Stimulated activated CD8-positive, alpha-beta memory T cell treated with anti-CD3 and anti-CD28 coated beads, Interleukin-2, amount 100 ng/mL, for 48 hours (primary cell): ENCODE measurements at regions not wholly inside any gene's neighbourhood (a gene's known extent, or its start where the extent isn't known, plus 50 kb on each side); places are given as distances from the start of the nearest gene placed in this dataset.

ENCODE experiments used
- DNase-seq, 2 donors: peaks; one replicate each; pipeline ENCODE4 v3.0.0-alpha.2; 2020; ENCODE audit warnings: low read depth in 2 of 2

DNA sequence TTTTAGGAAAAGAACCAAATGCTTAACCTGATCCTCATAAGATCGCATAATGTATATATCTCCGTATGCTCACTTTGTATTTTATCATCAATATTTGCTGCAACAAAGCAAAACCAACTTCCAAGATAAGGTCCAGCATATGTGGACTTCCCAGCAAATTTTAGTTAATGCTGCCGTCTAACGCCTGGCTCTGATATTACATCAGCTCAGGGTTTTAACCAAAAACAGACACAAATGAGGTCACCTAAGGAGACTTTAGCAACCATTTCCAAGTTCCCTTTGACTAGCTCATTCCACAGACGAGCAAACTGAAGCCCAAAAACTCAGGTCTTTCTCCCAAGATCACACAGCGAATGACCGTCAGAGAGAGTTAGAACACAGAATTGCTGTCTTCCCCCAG is 59.4 kb upstream of the UCN3 start:
- no peak for DNase-seq

DNA sequence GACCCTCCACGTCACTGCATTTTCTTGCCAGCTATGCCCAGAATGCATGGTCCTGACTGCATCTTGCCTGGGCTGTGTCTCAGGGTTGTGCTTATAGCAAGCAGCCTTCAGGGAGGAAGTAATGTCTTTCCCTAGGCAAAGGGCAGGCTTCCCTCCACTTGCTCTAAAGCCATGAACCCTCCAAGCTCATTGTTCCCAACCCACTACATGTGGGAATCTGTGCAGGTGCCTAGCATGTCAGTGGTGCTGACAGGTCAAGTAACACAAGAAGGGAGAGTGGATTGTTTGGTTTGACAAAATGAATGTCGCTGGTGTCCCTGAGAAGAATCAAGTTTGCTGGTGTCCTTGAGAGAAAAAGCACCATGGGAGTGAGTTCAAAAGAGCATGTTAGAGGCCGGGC is 53.9 kb upstream of the UCN3 start:
- no peak for DNase-seq

DNA sequence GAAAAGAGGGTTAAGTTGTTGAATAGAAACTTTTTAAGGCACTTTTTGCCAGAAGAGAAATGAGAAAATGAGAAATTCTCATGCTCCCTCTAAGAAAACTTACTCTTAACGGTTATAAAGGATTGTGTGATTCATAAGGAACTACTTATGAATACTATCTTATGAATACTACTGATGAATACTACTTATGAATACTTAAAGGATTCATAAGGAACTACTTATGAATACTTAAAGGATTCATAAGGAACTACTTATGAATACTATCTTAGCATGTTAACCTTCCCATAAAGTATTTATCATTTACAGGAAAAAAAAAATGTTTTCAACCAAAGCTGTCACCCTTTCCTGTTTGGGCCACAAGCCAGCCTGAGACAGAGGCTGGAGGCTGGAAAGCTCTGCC is 53.1 kb upstream of the UCN3 start:
- DNase-seq, result no peak

DNA sequence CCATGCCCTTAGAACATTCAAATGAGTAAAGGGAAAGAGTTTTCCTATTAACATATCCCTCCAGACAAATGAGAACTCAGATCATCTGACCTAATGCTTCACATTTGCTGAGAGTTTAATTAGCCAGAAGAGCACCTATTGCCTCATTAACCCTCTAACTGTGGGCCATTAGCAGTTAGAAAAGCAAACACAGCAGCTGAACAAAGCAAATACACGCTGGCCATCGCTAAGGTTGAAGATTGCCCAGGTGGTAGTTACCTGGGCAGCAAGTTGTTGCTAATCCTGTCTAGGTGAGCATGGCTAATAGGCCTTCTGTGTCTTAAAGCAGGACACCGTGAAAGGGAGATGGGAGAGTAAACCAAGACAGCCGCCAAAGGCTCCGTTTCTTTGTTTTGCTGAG is 49.9 kb upstream of the UCN3 start:
- no peak for DNase-seq
